ENCODE measurements at regions not wholly inside any gene's neighbourhood (a gene's known extent, or its start where the extent isn't known, plus 50 kb on each side); places are given as distances from the start of the nearest gene placed in this dataset.

- no peak overlapping the region for H3K4me3 ChIP-seq (ENCODE audit: low read depth, low read length)
- DNase-seq (ENCODE audit: low read depth) = no peak
Measured at GRCh38 chr5:118778941-118779340, 209.4 kb downstream of the DTWD2 start.

GRCh38 chr5:118777189-118777736 lies 211.1 kb downstream of the DTWD2 start:
- no peak overlapping the region for H3K4me3 ChIP-seq (ENCODE audit: low read depth, low read length)
- DNase-seq (ENCODE audit: low read depth) = no peak

GRCh38 chr5:118776755-118777154 lies 211.6 kb downstream of the DTWD2 start:
- DNase-seq (ENCODE audit: low read depth) = no peak
- no peak overlapping the region for H3K4me3 ChIP-seq (ENCODE audit: low read depth, low read length)

GRCh38 chr5:118775790-118776499 lies 212.4 kb downstream of the DTWD2 start:
- DNase-seq (ENCODE audit: low read depth) = no peak
- no peak overlapping the region for H3K4me3 ChIP-seq (ENCODE audit: low read depth, low read length)

- H3K4me3 ChIP-seq (ENCODE audit: low read depth, low read length) = no peak overlapping the region
- DNase-seq (ENCODE audit: low read depth) = no peak
Measured at GRCh38 chr5:118768607-118769175, 219.7 kb downstream of the DTWD2 start.

- no peak overlapping the region for H3K4me3 ChIP-seq (ENCODE audit: low read depth, low read length)
- no peak for DNase-seq (ENCODE audit: low read depth)
Measured at GRCh38 chr5:118762291-118762690, 226.1 kb downstream of the DTWD2 start.

GRCh38 chr5:118761814-118762213 lies 226.5 kb downstream of the DTWD2 start:
- DNase-seq (ENCODE audit: low read depth) = no peak
- H3K4me3 ChIP-seq (ENCODE audit: low read depth, low read length) = no peak overlapping the region

- DNase-seq (ENCODE audit: low read depth) = no peak
- H3K4me3 ChIP-seq (ENCODE audit: low read depth, low read length) = no peak overlapping the region
Measured at GRCh38 chr5:118752969-118753368, 235.4 kb downstream of the DTWD2 start.

- no peak for DNase-seq (ENCODE audit: low read depth)
Measured at GRCh38 chr5:118736396-118736795, 252.0 kb downstream of the DTWD2 start.

GRCh38 chr5:118733394-118733793 lies 255.0 kb downstream of the DTWD2 start:
- H3K4me3 ChIP-seq (ENCODE audit: low read depth, low read length) = no peak overlapping the region
- no peak for DNase-seq (ENCODE audit: low read depth)

More at GRCh38 chr5:118736396-118736795, 252.0 kb downstream of the DTWD2 start:
- no peak overlapping the region for H3K4me3 ChIP-seq (ENCODE audit: low read depth, low read length)

GRCh38 chr5:118728191-118728590 lies 260.2 kb downstream of the DTWD2 start:
- H3K4me3 ChIP-seq (ENCODE audit: low read depth, low read length) = no peak overlapping the region
- DNase-seq (ENCODE audit: low read depth) = no peak

GRCh38 chr5:118726891-118727290 lies 261.5 kb downstream of the DTWD2 start:
- no peak overlapping the region for H3K4me3 ChIP-seq (ENCODE audit: low read depth, low read length)
- no peak for DNase-seq (ENCODE audit: low read depth)

GRCh38 chr5:118723021-118723338 lies 265.4 kb downstream of the DTWD2 start:
- DNase-seq (ENCODE audit: low read depth) = no peak
- no peak overlapping the region for H3K4me3 ChIP-seq (ENCODE audit: low read depth, low read length)

- DNase-seq (ENCODE audit: low read depth) = no peak
- no peak overlapping the region for H3K4me3 ChIP-seq (ENCODE audit: low read depth, low read length)
Measured at GRCh38 chr5:118722122-118723020, 266.0 kb downstream of the DTWD2 start.

GRCh38 chr5:118711727-118712126 lies 276.6 kb downstream of the DTWD2 start:
- no peak overlapping the region for H3K4me3 ChIP-seq (ENCODE audit: low read depth, low read length)
- no peak for DNase-seq (ENCODE audit: low read depth)

- H3K4me3 ChIP-seq (ENCODE audit: low read depth, low read length) = no peak overlapping the region
- no peak for DNase-seq (ENCODE audit: low read depth)
Measured at GRCh38 chr5:118705959-118706667, 282.2 kb downstream of the DTWD2 start.

GRCh38 chr5:118703241-118703640 lies 285.1 kb downstream of the DTWD2 start:
- no peak overlapping the region for H3K4me3 ChIP-seq (ENCODE audit: low read depth, low read length)
- no peak for DNase-seq (ENCODE audit: low read depth)

GRCh38 chr5:118701791-118702190 lies 286.6 kb downstream of the DTWD2 start:
- DNase-seq (ENCODE audit: low read depth) = no peak
- H3K4me3 ChIP-seq (ENCODE audit: low read depth, low read length) = no peak overlapping the region

- DNase-seq (ENCODE audit: low read depth) = no peak
- H3K4me3 ChIP-seq (ENCODE audit: low read depth, low read length) = no peak overlapping the region
Measured at GRCh38 chr5:118700510-118700909, 287.8 kb downstream of the DTWD2 start.

GRCh38 chr5:118698774-118699173 lies 289.6 kb downstream of the DTWD2 start:
- DNase-seq (ENCODE audit: low read depth) = no peak
- H3K4me3 ChIP-seq (ENCODE audit: low read depth, low read length) = no peak overlapping the region
